ENCODE measurements at regions not wholly inside any gene's neighbourhood (a gene's known extent, or its start where the extent isn't known, plus 50 kb on each side); places are given as distances from the start of the nearest gene placed in this dataset.

DNA sequence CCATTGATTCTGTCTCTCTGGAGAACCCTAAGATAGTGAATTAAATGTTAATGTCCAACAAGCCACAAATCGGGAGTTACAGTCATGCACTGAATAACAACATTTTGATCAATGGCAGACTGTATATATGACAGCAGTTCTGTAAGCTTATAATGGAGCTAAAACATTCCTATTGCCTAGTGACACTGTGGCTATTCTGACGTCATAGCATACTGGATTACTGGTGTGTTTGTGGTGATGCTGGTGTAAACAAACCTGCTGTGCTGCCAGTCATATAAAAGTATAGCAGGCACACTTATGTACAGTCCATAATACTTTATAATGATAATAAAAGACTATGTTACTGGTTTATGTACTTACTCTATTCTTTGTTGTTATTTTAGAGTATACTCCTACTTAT is 56.7 kb upstream of the BICD1 start:
- TF ChIP-seq, protein P1, sequence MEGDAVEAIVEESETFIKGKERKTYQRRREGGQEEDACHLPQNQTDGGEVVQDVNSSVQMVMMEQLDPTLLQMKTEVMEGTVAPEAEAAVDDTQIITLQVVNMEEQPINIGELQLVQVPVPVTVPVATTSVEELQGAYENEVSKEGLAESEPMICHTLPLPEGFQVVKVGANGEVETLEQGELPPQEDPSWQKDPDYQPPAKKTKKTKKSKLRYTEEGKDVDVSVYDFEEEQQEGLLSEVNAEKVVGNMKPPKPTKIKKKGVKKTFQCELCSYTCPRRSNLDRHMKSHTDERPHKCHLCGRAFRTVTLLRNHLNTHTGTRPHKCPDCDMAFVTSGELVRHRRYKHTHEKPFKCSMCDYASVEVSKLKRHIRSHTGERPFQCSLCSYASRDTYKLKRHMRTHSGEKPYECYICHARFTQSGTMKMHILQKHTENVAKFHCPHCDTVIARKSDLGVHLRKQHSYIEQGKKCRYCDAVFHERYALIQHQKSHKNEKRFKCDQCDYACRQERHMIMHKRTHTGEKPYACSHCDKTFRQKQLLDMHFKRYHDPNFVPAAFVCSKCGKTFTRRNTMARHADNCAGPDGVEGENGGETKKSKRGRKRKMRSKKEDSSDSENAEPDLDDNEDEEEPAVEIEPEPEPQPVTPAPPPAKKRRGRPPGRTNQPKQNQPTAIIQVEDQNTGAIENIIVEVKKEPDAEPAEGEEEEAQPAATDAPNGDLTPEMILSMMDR (IDR thresholded peaks at IDR 0.05 in 2 of 3, conservative IDR thresholded peaks at IDR 0.05 in 1 of 3; ENCODE audit: borderline replicate concordance in 1 of 3, insufficient read depth in 1 of 3, low read depth in 2 of 3, low read length in 2 of 3): no peak
- TF ChIP-seq EZH2 (IDR thresholded peaks at IDR 0.05) (no peak), SP1 (IDR thresholded peaks at IDR 0.05; ENCODE audit: low read depth) (no peak)
